ENCODE measurements at regions not wholly inside any gene's neighbourhood (a gene's known extent, or its start where the extent isn't known, plus 50 kb on each side); places are given as distances from the start of the nearest gene placed in this dataset.

- Histone ChIP-seq H3K27ac (ENCODE audit: low read depth in 1 of 2, low read length in 1 of 2) (no peak overlapping the region), H3K27me3 (ENCODE audit: control insufficient read depth in 2 of 2, insufficient read depth in 1 of 2, low read length in 1 of 2) (no peaks in the 10 kb centered on the region), H3K9me3 (ENCODE audit: control insufficient read depth in 2 of 2, insufficient read depth in 1 of 2, low read length in 1 of 2) (no peaks in the 10 kb centered on the region), H3K4me1 (ENCODE audit: control insufficient read depth in 2 of 2, insufficient read depth in 2 of 2, low read length in 2 of 2) (no peaks in the 10 kb centered on the region), H3K4me3 (ENCODE audit: low read length in 2 of 2) (no peak overlapping the region), H3K36me3 (ENCODE audit: control insufficient read depth in 2 of 2, insufficient read depth in 2 of 2, low read length in 1 of 2) (no peaks in the 10 kb centered on the region)
- no peak for DNase-seq (ENCODE audit: low read depth in 6 of 9, low spot score in 9 of 9)
- 94% methylated on average over 1 of the region's 1 CpG for WGBS
Observed at GRCh38 chr2:150895968-150896367, 365.7 kb downstream of the RBM43 start.

- Histone ChIP-seq H3K4me3 (ENCODE audit: low read length in 2 of 2) (no peak overlapping the region), H3K27me3 (ENCODE audit: control insufficient read depth in 2 of 2, insufficient read depth in 1 of 2, low read length in 1 of 2) (no peaks in the 10 kb centered on the region), H3K36me3 (ENCODE audit: control insufficient read depth in 2 of 2, insufficient read depth in 2 of 2, low read length in 1 of 2) (no peaks in the 10 kb centered on the region), H3K9me3 (ENCODE audit: control insufficient read depth in 2 of 2, insufficient read depth in 1 of 2, low read length in 1 of 2) (no peaks in the 10 kb centered on the region), H3K4me1 (ENCODE audit: control insufficient read depth in 2 of 2, insufficient read depth in 2 of 2, low read length in 2 of 2) (no peaks in the 10 kb centered on the region), H3K27ac (ENCODE audit: low read depth in 1 of 2, low read length in 1 of 2) (no peak overlapping the region)
- DNase-seq (ENCODE audit: low read depth in 6 of 9, low spot score in 9 of 9): no peak
- WGBS: 95% methylated on average over 2 of the region's 2 CpGs
Observed at GRCh38 chr2:150889141-150889540, 372.5 kb downstream of the RBM43 start.

GRCh38 chr2:150888337-150888736 lies 373.3 kb downstream of the RBM43 start:
- Histone ChIP-seq H3K36me3 (ENCODE audit: control insufficient read depth in 2 of 2, insufficient read depth in 2 of 2, low read length in 1 of 2) (no peaks in the 10 kb centered on the region), H3K27me3 (ENCODE audit: control insufficient read depth in 2 of 2, insufficient read depth in 1 of 2, low read length in 1 of 2) (no peaks in the 10 kb centered on the region), H3K4me3 (ENCODE audit: low read length in 2 of 2) (no peak overlapping the region), H3K9me3 (ENCODE audit: control insufficient read depth in 2 of 2, insufficient read depth in 1 of 2, low read length in 1 of 2) (no peaks in the 10 kb centered on the region), H3K4me1 (ENCODE audit: control insufficient read depth in 2 of 2, insufficient read depth in 2 of 2, low read length in 2 of 2) (no peaks in the 10 kb centered on the region), H3K27ac (ENCODE audit: low read depth in 1 of 2, low read length in 1 of 2) (no peak overlapping the region)
- no peak for DNase-seq (ENCODE audit: low read depth in 6 of 9, low spot score in 9 of 9)

- no peak for DNase-seq (ENCODE audit: low read depth in 6 of 9, low spot score in 9 of 9)
- Histone ChIP-seq H3K27me3 (ENCODE audit: control insufficient read depth in 2 of 2, insufficient read depth in 1 of 2, low read length in 1 of 2) (no peaks in the 10 kb centered on the region), H3K4me1 (ENCODE audit: control insufficient read depth in 2 of 2, insufficient read depth in 2 of 2, low read length in 2 of 2) (no peaks in the 10 kb centered on the region), H3K4me3 (ENCODE audit: low read length in 2 of 2) (no peak overlapping the region), H3K36me3 (ENCODE audit: control insufficient read depth in 2 of 2, insufficient read depth in 2 of 2, low read length in 1 of 2) (no peaks in the 10 kb centered on the region), H3K9me3 (ENCODE audit: control insufficient read depth in 2 of 2, insufficient read depth in 1 of 2, low read length in 1 of 2) (no peaks in the 10 kb centered on the region), H3K27ac (ENCODE audit: low read depth in 1 of 2, low read length in 1 of 2) (no peak overlapping the region)
- 65% methylated on average over 3 of the region's 3 CpGs for WGBS
Observed at GRCh38 chr2:150887926-150888325, 373.7 kb downstream of the RBM43 start.

- no peak for DNase-seq (ENCODE audit: low read depth in 6 of 9, low spot score in 9 of 9)
- Histone ChIP-seq H3K36me3 (ENCODE audit: control insufficient read depth in 2 of 2, insufficient read depth in 2 of 2, low read length in 1 of 2) (no peaks in the 10 kb centered on the region), H3K27ac (ENCODE audit: low read depth in 1 of 2, low read length in 1 of 2) (no peak overlapping the region), H3K4me1 (ENCODE audit: control insufficient read depth in 2 of 2, insufficient read depth in 2 of 2, low read length in 2 of 2) (no peaks in the 10 kb centered on the region), H3K27me3 (ENCODE audit: control insufficient read depth in 2 of 2, insufficient read depth in 1 of 2, low read length in 1 of 2) (no peaks in the 10 kb centered on the region), H3K9me3 (ENCODE audit: control insufficient read depth in 2 of 2, insufficient read depth in 1 of 2, low read length in 1 of 2) (no peaks in the 10 kb centered on the region), H3K4me3 (ENCODE audit: low read length in 2 of 2) (no peak overlapping the region)
- 81% methylated on average over 3 of the region's 3 CpGs for WGBS
Observed at GRCh38 chr2:150885774-150886386, 375.8 kb downstream of the RBM43 start.

GRCh38 chr2:150885236-150885635 lies 376.4 kb downstream of the RBM43 start:
- H3K4me1 ChIP-seq (ENCODE audit: control insufficient read depth in 2 of 2, insufficient read depth in 2 of 2, low read length in 2 of 2): no peaks in the 10 kb centered on the region
- H3K27me3 ChIP-seq (ENCODE audit: control insufficient read depth in 2 of 2, insufficient read depth in 1 of 2, low read length in 1 of 2): no peaks in the 10 kb centered on the region
- H3K36me3 ChIP-seq (ENCODE audit: control insufficient read depth in 2 of 2, insufficient read depth in 2 of 2, low read length in 1 of 2): no peaks in the 10 kb centered on the region
- 100% methylated on average over 1 of the region's 1 CpG for WGBS
- H3K27ac ChIP-seq (ENCODE audit: low read depth in 1 of 2, low read length in 1 of 2): no peak overlapping the region
- no peak for DNase-seq (ENCODE audit: low read depth in 6 of 9, low spot score in 9 of 9)
- H3K4me3 ChIP-seq (ENCODE audit: low read length in 2 of 2): no peak overlapping the region
- no peaks in the 10 kb centered on the region for H3K9me3 ChIP-seq (ENCODE audit: control insufficient read depth in 2 of 2, insufficient read depth in 1 of 2, low read length in 1 of 2)

- Histone ChIP-seq H3K9me3 (ENCODE audit: control insufficient read depth in 2 of 2, insufficient read depth in 1 of 2, low read length in 1 of 2) (no peaks in the 10 kb centered on the region), H3K27me3 (ENCODE audit: control insufficient read depth in 2 of 2, insufficient read depth in 1 of 2, low read length in 1 of 2) (no peaks in the 10 kb centered on the region), H3K4me3 (ENCODE audit: low read length in 2 of 2) (no peak overlapping the region), H3K36me3 (ENCODE audit: control insufficient read depth in 2 of 2, insufficient read depth in 2 of 2, low read length in 1 of 2) (no peaks in the 10 kb centered on the region), H3K4me1 (ENCODE audit: control insufficient read depth in 2 of 2, insufficient read depth in 2 of 2, low read length in 2 of 2) (no peaks in the 10 kb centered on the region), H3K27ac (ENCODE audit: low read depth in 1 of 2, low read length in 1 of 2) (no peak overlapping the region)
- DNase-seq (ENCODE audit: low read depth in 6 of 9, low spot score in 9 of 9): no peak
Observed at GRCh38 chr2:150883613-150883895, 378.1 kb downstream of the RBM43 start.

- Histone ChIP-seq H3K27ac (ENCODE audit: low read depth in 1 of 2, low read length in 1 of 2) (no peak overlapping the region), H3K36me3 (ENCODE audit: control insufficient read depth in 2 of 2, insufficient read depth in 2 of 2, low read length in 1 of 2) (no peaks in the 10 kb centered on the region), H3K4me1 (ENCODE audit: control insufficient read depth in 2 of 2, insufficient read depth in 2 of 2, low read length in 2 of 2) (no peaks in the 10 kb centered on the region), H3K9me3 (ENCODE audit: control insufficient read depth in 2 of 2, insufficient read depth in 1 of 2, low read length in 1 of 2) (no peaks in the 10 kb centered on the region), H3K27me3 (ENCODE audit: control insufficient read depth in 2 of 2, insufficient read depth in 1 of 2, low read length in 1 of 2) (no peaks in the 10 kb centered on the region), H3K4me3 (ENCODE audit: low read length in 2 of 2) (no peak overlapping the region)
- 80% methylated on average over 7 of the region's 7 CpGs for WGBS
- DNase-seq (ENCODE audit: low read depth in 6 of 9, low spot score in 9 of 9): no peak
Observed at GRCh38 chr2:150882751-150883612, 378.7 kb downstream of the RBM43 start.

- no peaks in the 10 kb centered on the region for H3K4me1 ChIP-seq (ENCODE audit: control insufficient read depth in 2 of 2, insufficient read depth in 2 of 2, low read length in 2 of 2)
- no peaks in the 10 kb centered on the region for H3K36me3 ChIP-seq (ENCODE audit: control insufficient read depth in 2 of 2, insufficient read depth in 2 of 2, low read length in 1 of 2)
- no peaks in the 10 kb centered on the region for H3K9me3 ChIP-seq (ENCODE audit: control insufficient read depth in 2 of 2, insufficient read depth in 1 of 2, low read length in 1 of 2)
- 85% methylated on average over 2 of the region's 2 CpGs for WGBS
- no peak overlapping the region for H3K27ac ChIP-seq (ENCODE audit: low read depth in 1 of 2, low read length in 1 of 2)
- no peaks in the 10 kb centered on the region for H3K27me3 ChIP-seq (ENCODE audit: control insufficient read depth in 2 of 2, insufficient read depth in 1 of 2, low read length in 1 of 2)
- DNase-seq (ENCODE audit: low read depth in 6 of 9, low spot score in 9 of 9): no peak
- no peak overlapping the region for H3K4me3 ChIP-seq (ENCODE audit: low read length in 2 of 2)
Observed at GRCh38 chr2:150880986-150881385, 380.7 kb downstream of the RBM43 start.

Measured in thymus (tissue), 11 donors.